ENCODE measurements at regions not wholly inside any gene's neighbourhood (a gene's known extent, or its start where the extent isn't known, plus 50 kb on each side); places are given as distances from the start of the nearest gene placed in this dataset.

DNA sequence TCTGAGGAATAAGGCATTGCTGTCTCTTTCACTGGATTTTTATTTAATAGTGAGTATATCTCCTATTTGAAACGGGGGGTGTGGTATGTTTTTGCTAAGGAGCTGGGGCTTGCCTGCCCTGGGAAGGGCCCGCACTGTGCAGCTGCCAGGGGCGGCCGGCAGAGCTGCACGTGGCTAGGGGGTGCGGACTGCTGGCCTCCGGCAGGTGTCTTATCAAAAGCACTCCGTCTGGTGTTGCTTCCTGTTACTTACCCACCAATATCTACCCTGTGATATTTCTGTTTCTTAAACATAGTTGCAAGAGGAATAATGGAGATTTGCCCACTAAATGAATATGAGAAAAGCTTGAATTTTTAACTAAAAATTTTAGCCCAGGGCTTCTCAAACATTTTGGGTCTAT, 232.0 kb downstream of the IRX1 start:
- no peak for DNase-seq

DNA sequence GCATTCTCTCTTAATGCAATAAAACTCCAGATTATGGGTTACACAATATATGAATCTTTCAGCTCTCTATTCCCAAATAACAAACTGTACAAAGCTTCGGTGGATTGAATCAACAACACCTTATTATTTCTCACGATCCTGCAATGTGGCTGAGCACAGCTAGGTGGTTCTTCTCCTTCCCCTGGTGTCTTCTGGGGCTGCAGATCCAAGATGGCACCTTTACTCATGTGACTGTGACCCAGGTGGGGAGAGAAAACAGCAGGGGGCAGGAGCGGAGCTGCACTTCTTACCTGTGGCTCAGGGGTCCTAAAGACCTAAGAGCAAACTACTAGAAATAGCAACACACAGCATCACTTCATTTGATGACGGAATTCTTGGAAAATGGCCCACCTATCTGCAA, 233.1 kb downstream of the IRX1 start:
- no peak for DNase-seq

DNA sequence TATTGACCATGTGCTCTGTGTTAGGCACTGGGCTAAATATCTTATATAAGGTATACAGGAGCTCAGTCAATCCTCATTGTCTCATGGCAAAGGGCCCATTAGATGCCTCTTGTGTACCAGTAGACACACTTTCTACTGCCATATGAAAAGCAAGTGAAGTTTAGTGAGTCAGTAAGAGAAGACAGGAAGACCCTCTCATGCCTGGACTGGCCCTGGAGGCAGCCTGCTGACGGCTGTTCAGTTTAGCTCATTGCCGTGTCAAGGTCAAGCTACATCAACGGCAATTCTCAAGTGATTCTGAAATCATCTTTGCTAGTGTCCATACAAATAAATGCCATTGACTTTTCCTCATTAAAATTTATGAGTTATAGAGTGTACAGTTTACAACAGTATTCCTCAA, 237.9 kb downstream of the IRX1 start:
- no peak for DNase-seq

DNA sequence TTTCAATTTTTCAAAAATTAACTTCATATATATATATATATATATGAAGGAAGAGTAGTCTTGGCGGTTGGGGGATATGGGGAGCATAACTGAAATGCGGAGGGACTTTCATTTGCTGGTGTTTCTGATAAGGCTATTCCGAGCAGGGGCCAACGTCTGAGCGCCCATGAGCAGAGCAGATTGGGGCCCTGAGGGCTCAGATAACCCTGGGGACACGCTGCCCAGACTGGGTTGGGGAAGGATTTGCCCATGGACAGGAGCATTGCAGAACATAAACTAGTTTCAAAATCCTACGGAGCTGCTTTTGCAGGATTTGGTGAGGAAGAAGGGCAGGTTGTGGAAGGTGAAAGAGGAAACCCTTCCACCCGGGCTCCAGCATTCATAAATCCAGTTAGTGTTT, 240.2 kb downstream of the IRX1 start:
- DNase-seq, result no peak

DNA sequence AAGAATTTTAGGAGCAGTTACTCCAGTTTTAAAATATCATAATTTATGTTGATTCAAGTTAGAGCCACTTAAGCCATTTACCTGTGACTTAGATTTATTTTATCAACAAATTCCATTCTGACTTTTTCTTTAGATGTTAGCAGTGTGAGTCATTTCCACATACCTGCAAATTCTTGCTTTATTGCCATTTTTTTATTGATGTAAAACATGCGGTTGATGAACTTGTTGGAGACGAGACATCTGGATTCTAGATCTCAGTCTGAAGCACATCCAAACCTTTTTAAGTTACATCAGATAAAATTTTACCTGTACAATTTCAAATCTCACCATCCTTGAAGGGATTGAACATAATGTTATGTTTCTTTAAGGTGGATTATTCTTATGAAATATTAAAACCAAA, 240.9 kb downstream of the IRX1 start:
- no peak for DNase-seq

DNA sequence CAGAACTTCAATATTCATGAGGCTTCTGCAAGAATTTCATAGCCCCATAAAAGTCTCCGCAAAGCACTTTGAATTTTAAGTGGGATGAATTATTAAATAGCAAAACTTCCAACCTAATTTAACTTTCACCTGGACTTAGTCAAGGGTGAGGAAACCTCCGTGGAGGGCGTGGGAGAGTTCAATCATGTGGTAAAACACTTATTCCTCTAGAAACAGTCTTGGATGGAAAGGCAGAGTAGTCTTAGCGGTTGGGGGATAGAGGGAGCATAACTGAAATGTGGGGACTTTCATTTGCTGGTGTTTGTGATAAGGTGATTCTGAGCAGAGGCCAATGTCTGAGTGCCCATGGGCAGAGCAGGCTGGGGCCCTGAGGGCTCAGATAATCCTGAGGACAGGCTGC, 241.9 kb downstream of the IRX1 start:
- no peak for DNase-seq

DNA sequence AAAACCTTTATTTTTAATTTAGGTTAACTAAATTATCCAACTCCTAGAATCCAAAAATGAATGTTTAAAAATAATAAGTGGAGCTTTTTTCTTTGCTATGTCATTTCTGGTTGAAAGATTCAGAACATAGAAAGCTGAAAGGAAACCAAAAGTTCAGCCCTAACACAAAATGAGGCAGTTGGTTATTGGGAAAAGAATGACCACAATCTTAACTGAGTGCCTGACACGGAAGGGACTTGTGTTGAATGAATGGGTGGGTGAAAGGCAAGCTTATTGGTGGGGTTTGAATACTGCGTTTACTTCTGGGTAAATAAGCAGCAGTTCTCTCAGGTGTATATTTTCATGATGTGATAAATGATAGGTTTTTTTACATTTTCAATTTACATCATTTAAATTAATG, 243.5 kb downstream of the IRX1 start:
- no peak for DNase-seq

DNA sequence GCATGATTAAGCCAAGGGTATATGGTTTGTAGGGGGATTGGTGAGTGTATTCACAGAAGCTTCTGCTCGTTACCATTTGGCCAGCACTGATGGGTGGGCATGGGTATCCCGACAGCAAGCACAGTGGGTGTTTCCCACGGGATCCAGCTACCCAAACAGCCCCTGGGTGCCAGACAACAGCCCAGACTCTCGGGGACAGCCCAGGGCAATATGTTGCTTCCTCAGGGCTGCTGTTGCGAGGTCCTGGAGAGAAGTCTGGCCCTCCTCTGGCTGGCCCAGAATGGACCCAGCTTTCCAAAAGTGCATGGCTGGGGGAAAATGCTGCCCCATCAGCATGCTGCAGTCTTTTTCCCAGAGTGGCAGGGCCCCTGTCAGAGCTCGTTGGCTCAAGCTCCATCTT, 247.0 kb downstream of the IRX1 start:
- DNase-seq, result no peak

DNA sequence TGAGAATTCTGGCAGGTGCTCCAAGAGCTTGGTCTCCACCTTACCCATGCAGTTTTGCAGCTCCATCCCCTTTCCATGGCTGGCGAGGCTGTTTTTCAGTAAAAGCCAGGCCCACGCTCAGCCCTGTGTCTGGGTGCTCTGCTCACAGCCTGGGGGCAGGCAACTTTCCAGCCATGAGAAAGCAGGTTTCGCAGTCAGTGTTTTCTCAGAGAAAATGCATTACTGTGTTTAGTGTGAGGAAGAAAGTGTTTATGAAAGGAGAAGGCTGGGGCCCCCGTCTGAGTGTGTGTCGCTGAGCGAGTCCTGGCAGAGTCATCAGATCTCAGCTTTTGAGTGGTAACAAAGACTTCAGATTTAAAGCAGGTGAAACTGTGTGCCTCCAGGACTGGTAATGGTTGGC, 248.1 kb downstream of the IRX1 start:
- no peak for DNase-seq

DNA sequence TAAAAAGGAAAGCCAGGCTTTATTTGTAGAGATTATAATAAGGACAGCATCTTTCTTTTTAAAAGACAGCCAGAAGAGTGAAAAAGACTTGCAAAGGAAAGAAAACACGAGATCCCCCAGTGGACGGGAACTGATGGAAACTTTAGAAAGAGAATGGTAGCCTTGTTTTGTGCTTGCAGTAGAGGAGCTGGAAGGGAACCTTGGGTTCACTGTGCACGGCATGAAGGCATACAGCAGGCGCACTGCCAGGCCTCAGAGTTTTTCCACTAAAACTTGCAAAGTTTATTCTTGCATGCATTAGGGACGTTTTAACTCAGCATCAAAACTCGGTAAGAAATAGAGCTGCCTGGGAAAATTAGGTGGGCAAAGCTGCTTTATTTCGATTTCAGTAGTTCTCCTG, 248.6 kb downstream of the IRX1 start:
- DNase-seq, result no peak

DNA sequence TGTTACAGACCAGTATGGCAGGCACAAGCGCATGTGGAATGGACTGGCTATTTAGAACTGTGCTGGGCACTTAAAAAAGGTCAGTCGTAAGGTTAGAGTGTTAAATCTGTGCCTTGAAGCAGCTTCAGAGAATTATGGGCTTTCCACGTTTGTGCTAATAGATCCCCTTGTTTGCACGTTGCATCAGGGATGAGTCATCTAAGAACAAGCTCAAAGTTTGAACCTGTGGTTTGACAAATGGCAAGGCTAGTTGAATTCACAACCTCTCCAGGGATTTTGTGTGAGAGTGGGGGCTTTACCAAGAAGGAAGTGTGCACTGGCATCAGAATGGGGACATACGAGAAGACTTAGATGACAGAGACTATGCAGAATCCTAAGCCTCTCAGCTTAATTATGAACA, 249.6 kb downstream of the IRX1 start:
- no peak for DNase-seq

DNA sequence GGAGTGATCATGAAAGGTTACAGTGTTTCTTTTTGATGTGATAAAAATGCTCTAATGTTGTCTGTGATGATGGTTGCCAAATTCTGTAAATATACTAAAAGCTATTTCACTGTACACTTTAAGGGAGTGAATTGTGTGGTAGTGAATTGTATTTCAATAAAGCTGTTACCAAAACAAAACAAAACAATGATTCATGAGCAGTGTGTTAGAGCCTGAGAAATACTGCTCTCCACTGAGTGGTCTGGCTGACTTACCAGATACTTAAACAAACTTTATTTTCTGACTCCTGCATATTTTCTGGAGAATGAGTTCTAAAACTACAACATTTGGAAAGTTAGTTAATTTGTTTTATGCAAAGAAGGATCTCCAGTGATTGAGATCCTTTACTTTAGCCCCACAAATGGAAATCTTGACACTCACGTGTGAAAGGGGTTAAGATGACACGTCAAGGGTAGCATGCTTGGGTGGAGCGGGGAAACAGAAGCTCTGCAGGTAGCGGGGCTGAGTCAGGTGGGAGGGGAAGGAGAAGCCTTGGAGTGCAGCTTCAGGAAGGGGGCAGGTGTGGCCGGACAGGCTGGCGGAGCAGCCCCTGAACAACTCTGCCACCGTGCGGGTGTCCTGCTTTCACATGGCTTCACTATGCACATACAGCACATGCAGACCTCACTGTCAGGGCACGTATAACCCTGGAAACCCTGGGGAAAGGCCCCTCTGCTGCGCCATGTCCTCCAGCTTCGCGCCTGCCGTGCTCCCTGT, 256.7 kb downstream of the IRX1 start:
- no peak for DNase-seq

DNA sequence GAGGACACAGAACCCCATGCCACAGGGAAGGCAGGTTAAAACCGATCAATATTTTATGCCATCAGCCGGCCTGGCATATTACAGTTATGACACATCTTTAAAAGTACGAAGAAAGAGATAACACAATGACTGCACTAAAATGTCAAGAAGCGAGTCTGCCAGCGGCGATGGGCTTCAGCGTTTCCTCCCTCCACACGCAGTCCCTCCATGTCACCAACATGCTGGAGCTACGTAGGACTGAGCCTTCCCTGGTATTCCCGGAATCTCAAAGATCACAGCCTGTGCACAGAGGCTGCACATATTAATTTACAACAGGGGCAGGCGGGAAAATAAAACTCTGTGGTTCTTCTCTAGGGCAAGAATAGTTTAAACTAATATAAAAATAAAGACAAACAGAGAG, 257.7 kb downstream of the IRX1 start:
- DNase-seq, result no peak

DNA sequence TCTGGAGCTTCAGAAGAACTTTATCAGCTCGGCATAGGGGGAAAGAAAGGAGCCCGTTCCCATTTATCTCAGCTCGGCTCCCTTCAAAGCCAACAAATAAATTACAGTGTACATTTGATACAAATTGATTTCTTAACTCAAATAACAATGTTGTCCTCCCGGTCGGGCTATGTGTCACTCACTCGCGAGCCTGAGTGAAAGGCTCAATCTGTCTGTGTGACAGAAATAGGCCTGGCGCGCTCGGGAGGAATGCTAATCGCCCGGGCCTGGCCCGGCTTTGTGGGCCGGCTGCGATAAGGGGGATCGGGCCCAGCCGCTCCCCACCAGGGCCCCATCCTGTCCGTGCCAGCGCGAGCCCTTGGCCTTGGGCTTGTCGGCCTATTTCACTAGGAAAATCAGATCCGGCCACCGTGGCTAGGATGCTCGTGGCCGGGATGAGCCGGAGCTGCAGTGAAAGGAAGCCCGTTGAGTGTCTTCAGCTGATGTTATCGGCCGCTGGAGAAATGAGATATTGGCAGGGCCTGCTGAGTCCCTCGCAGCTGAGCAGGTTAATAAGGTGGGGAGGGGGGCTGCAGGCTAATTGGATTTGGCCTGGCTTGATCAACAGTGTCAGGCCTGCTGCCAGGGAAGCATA, 258.7 kb downstream of the IRX1 start:
- DNase-seq, result no peak

DNA sequence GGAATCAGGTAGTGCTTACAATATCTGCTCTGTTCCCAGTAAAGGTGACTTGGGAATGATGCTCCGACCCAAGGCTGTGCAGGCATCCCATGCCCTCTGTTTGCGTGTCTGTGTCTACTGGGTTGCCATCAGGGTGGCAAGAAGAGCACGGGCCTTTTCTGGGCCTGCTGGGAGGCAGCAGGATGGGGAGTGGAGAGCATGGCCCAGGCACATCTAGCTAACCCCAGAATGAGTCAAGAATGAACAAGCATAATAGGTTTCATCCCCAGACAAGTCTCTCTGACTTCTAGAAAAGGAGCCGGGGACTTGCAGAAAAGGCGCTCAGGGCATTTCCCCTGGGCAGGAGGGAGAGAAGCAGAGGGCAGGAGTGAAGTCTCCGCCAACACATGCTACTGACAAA, 260.4 kb downstream of the IRX1 start:
- no peak for DNase-seq

DNA sequence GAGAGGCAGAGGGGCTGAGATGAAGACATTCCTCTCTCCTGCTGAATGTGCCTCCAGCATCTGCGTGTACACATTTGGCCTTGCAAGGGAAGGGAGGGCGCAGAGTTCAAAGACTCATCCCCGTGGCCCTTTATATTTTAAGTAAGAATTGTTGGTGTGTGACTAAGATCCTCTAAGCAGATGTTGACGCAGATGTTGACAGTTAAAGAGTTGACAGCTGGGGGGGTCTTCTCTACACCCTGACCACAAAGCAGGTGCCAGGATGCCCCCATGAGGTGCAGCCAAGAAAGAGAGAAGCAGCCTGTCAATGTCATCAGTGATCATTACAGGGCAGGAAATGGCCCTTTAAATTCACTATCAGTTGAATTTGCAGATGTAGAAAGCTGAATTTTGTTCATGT, 262.9 kb downstream of the IRX1 start:
- DNase-seq, result no peak

DNA sequence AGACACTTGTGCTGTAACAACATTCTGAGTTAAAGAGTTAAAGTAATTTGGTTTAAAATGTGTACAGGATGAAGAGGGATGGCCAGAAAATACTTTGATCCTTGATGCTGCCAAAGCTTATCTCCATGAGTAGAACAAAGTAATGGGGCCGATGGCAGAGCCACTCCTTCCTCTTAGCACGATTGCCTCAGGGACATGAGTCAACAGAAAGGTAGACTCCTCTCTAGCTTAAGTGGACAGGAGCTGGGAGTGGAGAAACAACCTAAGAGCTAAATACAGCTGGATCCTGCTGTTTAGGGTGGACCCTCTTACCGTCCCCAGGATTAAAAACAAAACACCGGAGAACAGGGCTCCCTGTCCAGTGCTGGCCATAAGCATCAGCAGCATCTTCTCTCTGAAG, 267.3 kb downstream of the IRX1 start:
- DNase-seq, result no peak

DNA sequence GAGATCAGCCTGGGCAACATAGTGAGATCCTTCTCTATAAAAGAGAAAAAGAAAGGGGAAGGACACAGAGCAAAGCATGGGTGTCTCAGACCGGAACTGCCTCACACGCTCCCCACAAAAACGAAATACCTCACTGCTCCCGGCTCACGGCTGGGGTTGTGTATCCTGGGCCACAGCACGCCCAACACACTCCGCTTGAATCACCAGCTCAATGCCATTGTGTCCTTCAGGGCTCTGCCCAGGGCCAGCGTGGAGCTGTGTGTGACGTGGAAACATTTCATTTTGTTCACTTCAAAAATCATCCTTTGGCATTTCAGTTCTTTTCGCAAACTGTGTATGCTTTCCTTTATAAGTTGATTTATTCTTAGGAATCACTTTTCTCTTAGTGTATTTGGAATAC, 279.5 kb downstream of the IRX1 start:
- no peak for DNase-seq

DNA sequence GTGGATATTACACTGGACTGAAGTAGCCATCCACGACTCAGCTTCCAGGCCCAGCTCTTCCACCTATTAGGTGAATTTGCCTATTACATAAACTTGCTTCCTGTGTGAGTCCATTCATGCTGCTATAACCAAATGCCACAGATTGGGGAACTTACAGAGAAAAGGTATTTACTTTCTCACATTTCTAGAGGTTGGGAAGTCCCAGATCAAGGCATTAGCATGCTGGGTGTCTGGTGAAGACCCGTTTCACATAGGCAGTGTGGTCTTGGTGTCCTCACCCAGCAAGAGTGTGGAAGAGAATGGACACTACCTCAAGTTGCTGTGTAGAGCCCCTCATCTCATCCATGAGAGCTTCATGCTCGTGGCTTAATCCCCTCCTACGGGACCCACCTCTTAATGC, 282.6 kb downstream of the IRX1 start:
- no peak for DNase-seq

DNA sequence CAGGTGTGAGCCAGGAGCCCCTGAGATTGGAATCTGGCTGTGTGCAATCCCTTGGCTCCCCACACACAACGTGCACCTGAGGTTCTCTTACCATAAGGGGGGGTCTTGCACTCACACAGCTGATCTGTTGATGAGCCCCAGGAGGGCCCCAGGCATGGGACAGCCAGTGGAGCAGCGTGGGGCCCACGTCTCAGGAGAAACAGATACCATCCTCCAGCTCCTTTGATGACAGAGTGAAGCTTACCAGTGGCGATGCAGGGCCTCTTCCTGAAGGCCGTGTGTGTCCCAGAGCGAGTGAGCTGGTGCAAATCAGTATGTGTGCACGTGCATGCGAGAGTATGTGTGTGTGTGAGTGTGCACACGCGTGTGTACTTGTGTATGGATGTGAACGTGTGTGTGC, 287.4 kb downstream of the IRX1 start:
- DNase-seq, result no peak

DNA sequence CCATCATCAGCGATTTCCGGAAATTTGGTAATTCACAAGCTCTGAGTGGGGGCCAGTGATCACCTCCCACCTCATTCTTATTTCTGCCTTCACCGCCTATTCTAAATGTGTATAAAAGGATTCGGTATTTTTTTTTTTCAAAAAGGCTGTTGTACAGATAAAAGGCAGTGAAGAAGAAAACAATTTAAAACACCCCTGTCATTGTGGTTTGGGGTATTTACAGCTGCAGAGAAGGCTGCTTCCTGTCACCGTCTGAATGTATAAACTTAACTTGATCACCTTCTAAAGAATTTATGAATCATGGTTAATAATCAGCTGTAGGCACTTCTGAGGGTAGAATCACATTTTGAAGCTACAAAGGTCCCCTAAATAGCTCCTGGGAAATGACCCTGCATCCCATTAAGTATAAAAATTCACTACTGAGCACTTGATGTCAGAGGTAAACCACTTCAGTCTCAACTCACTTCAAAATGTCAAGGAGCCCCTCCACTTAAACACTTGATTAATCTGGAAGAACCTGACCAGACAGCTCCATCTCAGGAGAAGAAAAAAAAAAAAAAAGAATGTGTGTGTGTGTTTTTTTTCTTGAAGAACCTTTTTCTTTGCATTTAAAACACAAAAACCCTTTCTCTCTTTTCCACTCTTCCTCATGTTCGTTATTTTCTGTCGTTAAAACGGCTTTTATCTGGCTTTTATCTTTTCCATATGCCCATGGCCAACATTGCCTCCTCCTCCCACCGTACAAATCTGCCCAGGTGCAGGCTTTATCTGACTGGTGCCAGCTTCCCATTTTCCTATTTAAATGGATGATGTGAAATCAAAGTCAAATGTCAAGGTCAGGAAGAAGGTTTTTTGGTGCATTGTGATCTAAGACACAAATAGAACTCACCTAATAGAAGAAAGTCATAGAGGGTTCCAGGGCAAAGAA, 291.2 kb downstream of the IRX1 start:
- no peak for DNase-seq

DNA sequence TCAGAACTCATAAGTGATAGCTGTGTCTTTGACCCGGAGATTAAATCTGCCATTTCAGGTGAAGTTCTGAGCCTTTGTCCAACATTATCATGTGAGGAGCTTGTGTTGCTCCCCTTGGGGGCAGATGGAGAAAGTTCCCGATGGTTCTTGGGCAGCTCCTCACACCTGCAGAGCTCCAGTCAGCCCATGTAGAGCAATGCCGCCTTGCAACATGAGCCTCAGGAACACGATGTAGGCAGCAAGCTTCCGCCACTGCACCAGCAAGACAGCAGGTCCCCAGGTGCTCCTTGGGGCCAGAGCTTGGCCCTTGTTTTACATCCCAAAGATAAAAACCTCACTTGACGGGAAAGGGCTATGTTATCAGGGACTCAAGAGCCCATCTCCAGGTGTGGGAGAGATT, 292.7 kb downstream of the IRX1 start:
- DNase-seq, result no peak

DNA sequence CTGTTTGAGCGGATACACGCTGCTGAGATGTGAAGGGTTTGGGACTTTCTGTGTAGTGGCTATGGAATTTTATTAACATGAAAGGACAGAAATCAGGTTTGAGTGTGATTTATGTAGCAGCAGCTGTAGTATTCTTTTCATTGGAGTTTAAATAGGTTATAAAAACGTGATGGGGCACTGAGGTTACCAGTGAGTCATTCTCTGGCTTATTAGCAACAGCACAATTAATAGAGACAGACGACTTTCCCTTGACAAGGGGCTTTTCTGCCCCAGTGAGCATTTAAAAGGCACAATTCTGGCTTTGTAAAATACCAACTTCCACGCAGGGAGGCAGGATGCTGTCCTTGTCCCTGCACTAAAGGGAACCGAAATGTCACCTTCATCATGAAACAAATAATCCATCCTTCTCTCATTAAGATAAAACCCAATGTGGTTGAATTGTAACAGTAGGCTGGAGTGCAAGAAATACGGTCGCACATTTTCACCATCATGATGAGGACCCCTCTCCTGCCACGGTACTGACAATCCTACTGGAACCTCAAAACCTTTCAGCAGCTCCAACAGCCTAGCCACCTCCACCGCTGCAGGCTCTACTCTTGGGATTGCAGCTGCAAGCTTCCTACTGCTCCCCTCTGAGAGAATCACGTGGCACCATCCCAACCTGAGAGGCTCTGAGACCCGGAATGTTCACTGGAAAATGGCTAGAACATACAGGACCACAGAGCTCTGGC, 293.9 kb downstream of the IRX1 start:
- no peak for DNase-seq

Data from NCI-H226 (cell line).